Erythroblast (primary cell): ENCODE measurements at regions not wholly inside any gene's neighbourhood (a gene's known extent, or its start where the extent isn't known, plus 50 kb on each side); places are given as distances from the start of the nearest gene placed in this dataset.

Experiments used
- GATA1 ChIP-seq: IDR thresholded peaks from 2 replicates; pipeline ENCODE4 v1.6.1; 2011; ENCODE audit warnings: low read depth, mild to moderate bottlenecking, control low read depth, low read length, moderate library complexity
- POLR2A ChIP-seq: IDR thresholded peaks from 2 replicates; pipeline ENCODE4 v1.6.1; 2011; ENCODE audit warnings: mild to moderate bottlenecking, low read length

DNA sequence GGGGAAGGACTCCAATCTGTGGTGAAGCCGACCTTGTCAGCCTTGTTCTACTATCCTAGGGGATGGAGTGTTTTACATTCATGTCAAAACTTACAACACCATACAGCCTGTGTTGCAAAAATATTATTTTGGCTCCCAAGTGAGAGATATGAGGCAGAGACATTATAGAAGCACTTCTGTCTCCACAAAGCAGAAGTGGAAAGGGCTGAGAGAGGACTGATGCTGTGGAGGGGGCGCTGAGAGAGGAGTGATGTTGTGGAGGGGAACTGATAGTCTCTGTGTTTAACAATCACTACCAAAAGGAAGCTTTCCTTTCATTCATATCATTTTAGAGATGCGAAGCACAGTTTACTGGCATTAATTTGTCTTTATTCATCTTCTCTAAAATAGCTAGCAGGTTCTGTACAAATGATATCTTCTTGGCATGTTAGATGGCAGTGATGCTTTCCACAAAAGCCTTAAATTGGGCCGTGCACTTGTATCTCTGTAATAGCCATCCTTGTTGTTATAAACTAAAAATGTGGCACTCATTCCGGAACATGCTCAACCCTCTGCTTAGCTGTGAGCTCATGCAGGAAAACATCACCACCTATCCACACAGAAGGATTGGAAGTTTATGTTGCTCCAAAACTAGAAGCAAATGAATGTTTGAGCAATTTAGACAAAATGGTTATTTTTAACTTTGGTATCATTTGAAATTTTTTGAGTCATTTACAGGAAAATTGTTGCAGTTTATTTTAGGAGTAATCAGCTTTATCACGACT is 134.6 kb upstream of the TP63 start:
- TF ChIP-seq POLR2A (no peak), GATA1 (no peak)
